ENCODE measurements at regions not wholly inside any gene's neighbourhood (a gene's known extent, or its start where the extent isn't known, plus 50 kb on each side); places are given as distances from the start of the nearest gene placed in this dataset.
A peak's percentile ranks its signal among the peaks of the same experiment; 100 is the strongest.

GRCh38 chr5:18105449-18105848 is 471.2 kb downstream of the TAF11L14 start:
- Histone ChIP-seq H3K4me3 (ENCODE audit: insufficient read length, low read depth) (no peak overlapping the region), H3K4me1 (ENCODE audit: insufficient read depth, insufficient read length) (no peaks in the 10 kb centered on the region), H3K9ac (ENCODE audit: insufficient read length, low read depth) (no peak overlapping the region), H3K9me3 (ENCODE audit: insufficient read depth, low read length) (no peaks in the 10 kb centered on the region), H3K36me3 (ENCODE audit: insufficient read depth, insufficient read length, low read length) (no peaks in the 10 kb centered on the region), H3K27me3 (ENCODE audit: insufficient read depth, insufficient read length) (no peaks in the 10 kb centered on the region)
- TF ChIP-seq YY1 (IDR thresholded peaks at IDR 0.05; ENCODE audit: insufficient read depth, insufficient read length): no peak
- TF ChIP-seq ZNF274 (IDR thresholded peaks at IDR 0.05; ENCODE audit: low read depth, low read length): no peak
- TF ChIP-seq SUZ12 (IDR thresholded peaks at IDR 0.05; ENCODE audit: extremely low read depth, insufficient read depth, insufficient read length): no peak
- DNase-seq (ENCODE audit: low read depth, low spot score): no peak

GRCh38 chr5:18111906-18112465 is 477.7 kb downstream of the TAF11L14 start:
- Histone ChIP-seq H3K4me1 (ENCODE audit: insufficient read depth, insufficient read length) (no peaks in the 10 kb centered on the region), H3K36me3 (ENCODE audit: insufficient read depth, insufficient read length, low read length) (no peaks in the 10 kb centered on the region), H3K9ac (ENCODE audit: insufficient read length, low read depth) (no peak overlapping the region), H3K9me3 (ENCODE audit: insufficient read depth, low read length) (no peaks in the 10 kb centered on the region), H3K27me3 (ENCODE audit: insufficient read depth, insufficient read length) (no peaks in the 10 kb centered on the region), H3K4me3 (ENCODE audit: insufficient read length, low read depth) (no peak overlapping the region)
- no peak for TF ChIP-seq YY1 (IDR thresholded peaks at IDR 0.05; ENCODE audit: insufficient read depth, insufficient read length)
- TF ChIP-seq ZNF274 (IDR thresholded peaks at IDR 0.05; ENCODE audit: low read depth, low read length): no peak
- DNase-seq (ENCODE audit: low read depth, low spot score): no peak

GRCh38 chr5:18113721-18114120 is 479.5 kb downstream of the TAF11L14 start:
- Histone ChIP-seq H3K9ac (ENCODE audit: insufficient read length, low read depth) (no peak overlapping the region), H3K4me1 (ENCODE audit: insufficient read depth, insufficient read length) (no peaks in the 10 kb centered on the region), H3K27me3 (ENCODE audit: insufficient read depth, insufficient read length) (no peaks in the 10 kb centered on the region), H3K36me3 (ENCODE audit: insufficient read depth, insufficient read length, low read length) (no peaks in the 10 kb centered on the region), H3K9me3 (ENCODE audit: insufficient read depth, low read length) (no peaks in the 10 kb centered on the region), H3K4me3 (ENCODE audit: insufficient read length, low read depth) (no peak overlapping the region)
- TF ChIP-seq SUZ12 (IDR thresholded peaks at IDR 0.05; ENCODE audit: extremely low read depth, insufficient read depth, insufficient read length) (no peak), ZNF274 (IDR thresholded peaks at IDR 0.05; ENCODE audit: low read depth, low read length) (no peak), YY1 (IDR thresholded peaks at IDR 0.05; ENCODE audit: insufficient read depth, insufficient read length) (no peak)
- DNase-seq (ENCODE audit: low read depth, low spot score): no peak

- H3K36me3 ChIP-seq (ENCODE audit: insufficient read depth, insufficient read length, low read length): no peaks in the 10 kb centered on the region
- H3K9ac ChIP-seq (ENCODE audit: insufficient read length, low read depth): no peak overlapping the region
- DNase-seq (ENCODE audit: low read depth, low spot score): no peak
- H3K4me3 ChIP-seq (ENCODE audit: insufficient read length, low read depth): no peak overlapping the region
- TF ChIP-seq SUZ12 (IDR thresholded peaks at IDR 0.05; ENCODE audit: extremely low read depth, insufficient read depth, insufficient read length) (no peak), YY1 (IDR thresholded peaks at IDR 0.05; ENCODE audit: insufficient read depth, insufficient read length) (no peak), ZNF274 (IDR thresholded peaks at IDR 0.05; ENCODE audit: low read depth, low read length) (no peak)
- H3K9me3 ChIP-seq (ENCODE audit: insufficient read depth, low read length): no peaks in the 10 kb centered on the region
- H3K27me3 ChIP-seq (ENCODE audit: insufficient read depth, insufficient read length): no peaks in the 10 kb centered on the region
- no peaks in the 10 kb centered on the region for H3K4me1 ChIP-seq (ENCODE audit: insufficient read depth, insufficient read length)
Observed at GRCh38 chr5:18114151-18114757, 480.0 kb downstream of the TAF11L14 start.

- no peak for TF ChIP-seq SUZ12 (IDR thresholded peaks at IDR 0.05; ENCODE audit: extremely low read depth, insufficient read depth, insufficient read length)
- TF ChIP-seq ZNF274 (IDR thresholded peaks at IDR 0.05; ENCODE audit: low read depth, low read length): no peak
- TF ChIP-seq YY1 (IDR thresholded peaks at IDR 0.05; ENCODE audit: insufficient read depth, insufficient read length): no peak
- H3K4me3 ChIP-seq (ENCODE audit: insufficient read length, low read depth): no peak overlapping the region
- no peaks in the 10 kb centered on the region for H3K9me3 ChIP-seq (ENCODE audit: insufficient read depth, low read length)
- no peaks in the 10 kb centered on the region for H3K36me3 ChIP-seq (ENCODE audit: insufficient read depth, insufficient read length, low read length)
- H3K4me1 ChIP-seq (ENCODE audit: insufficient read depth, insufficient read length): no peaks in the 10 kb centered on the region
- no peak for DNase-seq (ENCODE audit: low read depth, low spot score)
- H3K27me3 ChIP-seq (ENCODE audit: insufficient read depth, insufficient read length): no peaks in the 10 kb centered on the region
- no peak overlapping the region for H3K9ac ChIP-seq (ENCODE audit: insufficient read length, low read depth)
Observed at GRCh38 chr5:18117968-18118367, 483.7 kb downstream of the TAF11L14 start.

GRCh38 chr5:18119156-18119785 is 485.0 kb downstream of the TAF11L14 start:
- peak; percentile 61 for DNase-seq (ENCODE audit: low read depth, low spot score)
- Histone ChIP-seq H3K9ac (ENCODE audit: insufficient read length, low read depth) (no peak overlapping the region), H3K4me1 (ENCODE audit: insufficient read depth, insufficient read length) (no peaks in the 10 kb centered on the region), H3K9me3 (ENCODE audit: insufficient read depth, low read length) (no peaks in the 10 kb centered on the region), H3K27me3 (ENCODE audit: insufficient read depth, insufficient read length) (no peaks in the 10 kb centered on the region), H3K4me3 (ENCODE audit: insufficient read length, low read depth) (no peak overlapping the region), H3K36me3 (ENCODE audit: insufficient read depth, insufficient read length, low read length) (no peaks in the 10 kb centered on the region)
- TF ChIP-seq YY1 (IDR thresholded peaks at IDR 0.05; ENCODE audit: insufficient read depth, insufficient read length) (no peak), ZNF274 (IDR thresholded peaks at IDR 0.05; ENCODE audit: low read depth, low read length) (no peak), SUZ12 (IDR thresholded peaks at IDR 0.05; ENCODE audit: extremely low read depth, insufficient read depth, insufficient read length) (no peak)

GRCh38 chr5:18141222-18141621 is 507.0 kb downstream of the TAF11L14 start:
- H3K9me3 ChIP-seq (ENCODE audit: insufficient read depth, low read length): peaks cover 19% of the 10 kb centered on the region; the same call in 1 of the 2 replicates
- no peak for TF ChIP-seq ZNF274 (IDR thresholded peaks at IDR 0.05; ENCODE audit: low read depth, low read length)
- TF ChIP-seq SUZ12 (IDR thresholded peaks at IDR 0.05; ENCODE audit: extremely low read depth, insufficient read depth, insufficient read length): no peak
- no peak for TF ChIP-seq YY1 (IDR thresholded peaks at IDR 0.05; ENCODE audit: insufficient read depth, insufficient read length)
- H3K36me3 ChIP-seq (ENCODE audit: insufficient read depth, insufficient read length, low read length): no peaks in the 10 kb centered on the region
- H3K27me3 ChIP-seq (ENCODE audit: insufficient read depth, insufficient read length): no peaks in the 10 kb centered on the region
- DNase-seq (ENCODE audit: low read depth, low spot score): no peak
- no peak overlapping the region for H3K4me3 ChIP-seq (ENCODE audit: insufficient read length, low read depth)
- H3K4me1 ChIP-seq (ENCODE audit: insufficient read depth, insufficient read length): no peaks in the 10 kb centered on the region
- no peak overlapping the region for H3K9ac ChIP-seq (ENCODE audit: insufficient read length, low read depth)

Measured in NT2/D1 (cell line).